HepG2 (cell line): ENCODE measurements at regions not wholly inside any gene's neighbourhood (a gene's known extent, or its start where the extent isn't known, plus 50 kb on each side); places are given as distances from the start of the nearest gene placed in this dataset.

Source experiments
- CENPT ChIP-seq: sonication (generic); formaldehyde crosslinking; IDR thresholded peaks from 2 replicates; pipeline ENCODE4 v1.8.0; 2022; ENCODE audit warnings: low read depth, mild to moderate bottlenecking, moderate library complexity, missing genetic modification reagents
- TF ChIP-seq, protein P1 (sequence below): sonication (generic); formaldehyde crosslinking; IDR thresholded peaks from 2 replicates; pipeline ENCODE4 v1.8.0; 2022; ENCODE audit warnings: mild to moderate bottlenecking, missing genetic modification reagents, borderline replicate concordance

DNA sequence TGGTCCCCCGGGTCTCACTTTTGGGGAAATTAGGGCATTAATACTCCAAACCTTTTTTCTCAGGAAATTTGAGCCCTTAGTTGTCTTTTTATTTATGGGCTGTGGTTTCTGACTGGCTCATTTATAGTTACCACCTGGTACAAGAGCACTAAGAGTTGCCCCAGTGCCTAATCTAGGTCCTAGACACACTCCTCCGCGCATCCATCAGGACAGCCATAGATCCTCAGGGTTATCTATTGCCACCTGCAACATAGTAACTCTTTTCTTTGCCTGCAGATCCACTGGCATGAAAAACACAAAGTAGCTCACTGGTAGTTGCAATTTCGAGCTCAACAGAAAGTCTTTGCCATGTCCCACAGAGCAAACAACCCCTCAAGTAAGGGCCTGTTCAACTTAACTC, 576.4 kb upstream of the ROBO2 start:
- no peak for TF ChIP-seq CENPT (CRISPR knock-in tag)
- TF ChIP-seq, protein P1, sequence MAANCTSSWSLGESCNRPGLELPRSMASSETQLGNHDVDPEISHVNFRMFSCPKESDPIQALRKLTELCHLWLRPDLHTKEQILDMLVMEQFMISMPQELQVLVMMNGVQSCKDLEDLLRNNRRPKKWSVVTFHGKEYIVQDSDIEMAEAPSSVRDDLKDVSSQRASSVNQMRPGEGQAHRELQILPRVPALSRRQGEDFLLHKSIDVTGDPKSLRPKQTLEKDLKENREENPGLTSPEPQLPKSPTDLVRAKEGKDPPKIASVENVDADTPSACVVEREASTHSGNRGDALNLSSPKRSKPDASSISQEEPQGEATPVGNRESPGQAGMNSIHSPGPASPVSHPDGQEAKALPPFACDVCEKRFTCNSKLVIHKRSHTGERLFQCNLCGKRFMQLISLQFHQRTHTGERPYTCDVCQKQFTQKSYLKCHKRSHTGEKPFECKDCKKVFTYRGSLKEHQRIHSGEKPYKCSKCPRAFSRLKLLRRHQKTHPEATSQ = no peak
